GM23248 (cell line): ENCODE measurements at regions not wholly inside any gene's neighbourhood (a gene's known extent, or its start where the extent isn't known, plus 50 kb on each side); places are given as distances from the start of the nearest gene placed in this dataset.

Experiments
- EZH2 ChIP-seq: fragments of 200-600 bp; sonication (generic); IDR thresholded peaks from 2 replicates; pipeline ENCODE4 v1.6.1; 2018; ENCODE audit warnings: antibody characterized with exemption, mild to moderate bottlenecking; ENCODE audit not compliant: insufficient read depth, poor library complexity, severe bottlenecking
- EZH2phosphoT487 ChIP-seq: fragments of 200-600 bp; sonication (generic); IDR thresholded peaks from 2 replicates; pipeline ENCODE4 v1.6.1; 2018; ENCODE audit warnings: antibody characterized with exemption, moderate library complexity, mild to moderate bottlenecking, low read depth; ENCODE audit not compliant: insufficient read depth

DNA sequence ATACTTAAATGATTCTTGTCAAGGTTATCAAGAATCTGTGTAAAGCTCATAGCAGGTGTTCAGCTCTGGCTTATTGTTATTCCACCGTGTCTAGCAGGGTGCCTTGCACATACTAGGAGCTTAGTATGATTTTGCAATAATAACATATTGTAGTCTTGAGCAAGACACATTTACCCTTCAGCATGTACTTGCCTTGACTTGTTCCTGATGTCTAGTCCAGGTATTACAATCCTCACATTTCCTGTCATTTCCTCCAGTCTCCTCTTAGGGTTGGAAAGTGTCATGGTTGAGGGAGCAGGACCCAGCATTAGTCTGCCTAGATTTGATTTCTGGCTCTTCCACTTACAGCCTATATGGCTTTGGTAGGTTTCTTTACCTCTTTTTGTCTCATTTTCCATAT, 246.1 kb downstream of the RAD51AP2 start:
- no peak for TF ChIP-seq EZH2
- TF ChIP-seq EZH2phosphoT487: no peak
